ENCODE measurements at regions not wholly inside any gene's neighbourhood (a gene's known extent, or its start where the extent isn't known, plus 50 kb on each side); places are given as distances from the start of the nearest gene placed in this dataset.

DNA sequence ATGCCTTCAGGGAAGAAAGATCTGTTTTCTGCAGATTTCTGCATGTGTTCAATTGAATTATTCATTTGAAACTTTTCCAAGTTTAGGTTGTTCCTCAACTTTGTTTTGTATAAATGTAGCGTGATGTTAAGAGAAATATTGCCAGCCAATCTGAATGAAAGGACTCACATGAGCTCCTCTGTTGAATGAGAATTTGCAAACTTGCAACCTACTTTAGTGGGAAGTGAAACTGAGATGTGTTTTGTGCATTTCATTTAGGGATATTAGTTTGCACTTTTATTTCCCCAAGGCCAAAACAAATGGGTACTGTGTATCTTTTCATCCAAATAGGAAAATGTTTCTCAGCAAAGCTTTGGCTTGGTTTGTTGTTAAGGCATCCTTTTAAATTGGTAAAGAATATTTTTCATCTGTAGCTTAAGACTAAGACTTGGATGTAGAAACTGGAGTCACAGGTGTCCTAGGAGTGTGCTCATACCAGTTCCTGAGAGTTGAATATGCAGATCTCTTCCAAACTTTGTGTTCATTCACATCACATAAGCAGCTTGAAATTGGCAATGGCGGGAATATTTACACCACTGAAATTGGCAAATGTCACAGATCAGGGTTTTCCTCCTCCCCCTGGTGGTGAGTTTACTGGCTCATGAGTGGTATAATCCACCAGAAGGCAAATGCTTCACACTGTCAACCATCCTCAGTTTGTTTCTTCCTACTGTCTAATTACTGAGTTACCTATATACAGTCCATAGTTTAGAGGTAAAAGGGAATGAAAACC, 193.6 kb upstream of the BANK1 start:
- no peaks in the 10 kb centered on the region for H3K4me1 ChIP-seq
- no peak overlapping the region for H3K27ac ChIP-seq
- no peaks in the 10 kb centered on the region for H3K27me3 ChIP-seq
- no peak for TF ChIP-seq EP300 (IDR thresholded peaks at IDR 0.05)
- no peak for TF ChIP-seq CTCF (IDR thresholded peaks at IDR 0.05)
- TF ChIP-seq POLR2AphosphoS5 (IDR thresholded peaks at IDR 0.05) = no peak
- no peak for TF ChIP-seq POLR2A (IDR thresholded peaks at IDR 0.05)
- no peaks in the 10 kb centered on the region for H3K36me3 ChIP-seq
- no peaks in the 10 kb centered on the region for H3K9me3 ChIP-seq
- WGBS, 2 donors (ENCODE audit: low coverage in 1 of 2) = 58 to 75% methylated on average over 2 of the region's 2 CpGs
- H3K4me3 ChIP-seq = no peak overlapping the region
- ATAC-seq = no peak

DNA sequence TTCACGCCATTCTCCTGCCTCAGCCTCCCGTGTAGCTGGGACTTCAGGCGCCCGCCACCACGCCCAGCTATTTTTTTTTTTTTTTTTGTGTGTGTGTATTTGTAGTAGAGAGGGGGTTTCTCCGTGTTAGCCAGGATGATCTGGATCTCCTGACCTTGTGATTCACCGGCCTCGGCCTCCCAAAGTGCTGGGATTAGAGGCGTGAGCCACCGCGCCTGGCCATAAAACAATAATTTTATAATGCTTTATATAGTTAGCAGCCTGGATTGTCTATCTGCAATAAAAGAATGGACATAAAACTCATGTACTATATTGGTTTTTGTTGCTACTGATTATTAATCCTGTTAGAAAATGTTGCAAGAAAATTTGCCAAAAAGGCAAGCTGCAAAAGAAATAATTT, 195.9 kb upstream of the BANK1 start:
- Histone ChIP-seq H3K4me1 (no peaks in the 10 kb centered on the region), H3K4me3 (no peak overlapping the region), H3K27ac (no peak overlapping the region), H3K9me3 (no peaks in the 10 kb centered on the region), H3K27me3 (no peaks in the 10 kb centered on the region), H3K36me3 (no peaks in the 10 kb centered on the region)
- no peak for TF ChIP-seq POLR2AphosphoS5 (IDR thresholded peaks at IDR 0.05)
- no peak for TF ChIP-seq CTCF (IDR thresholded peaks at IDR 0.05)
- TF ChIP-seq EP300 (IDR thresholded peaks at IDR 0.05) = no peak
- no peak for TF ChIP-seq POLR2A (IDR thresholded peaks at IDR 0.05)
- ATAC-seq = no peak
- WGBS, 2 donors (ENCODE audit: low coverage in 1 of 2) = 96% methylated on average over 11 of the region's 11 CpGs; no CpG with 5 or more reads in 1 of the 2 donors

GRCh38 chr4:101593666-101594065, 196.9 kb upstream of the BANK1 start:
- Histone ChIP-seq H3K9me3 (no peaks in the 10 kb centered on the region), H3K27ac (no peak overlapping the region), H3K4me1 (no peaks in the 10 kb centered on the region), H3K27me3 (no peaks in the 10 kb centered on the region), H3K4me3 (no peak overlapping the region), H3K36me3 (no peaks in the 10 kb centered on the region)
- ATAC-seq = no peak
- 74 to 82% methylated on average over 2 of the region's 2 CpGs for WGBS, 2 donors (ENCODE audit: low coverage in 1 of 2)
- TF ChIP-seq POLR2AphosphoS5 (IDR thresholded peaks at IDR 0.05) (no peak), POLR2A (IDR thresholded peaks at IDR 0.05) (no peak), EP300 (IDR thresholded peaks at IDR 0.05) (no peak), CTCF (IDR thresholded peaks at IDR 0.05) (no peak)

DNA sequence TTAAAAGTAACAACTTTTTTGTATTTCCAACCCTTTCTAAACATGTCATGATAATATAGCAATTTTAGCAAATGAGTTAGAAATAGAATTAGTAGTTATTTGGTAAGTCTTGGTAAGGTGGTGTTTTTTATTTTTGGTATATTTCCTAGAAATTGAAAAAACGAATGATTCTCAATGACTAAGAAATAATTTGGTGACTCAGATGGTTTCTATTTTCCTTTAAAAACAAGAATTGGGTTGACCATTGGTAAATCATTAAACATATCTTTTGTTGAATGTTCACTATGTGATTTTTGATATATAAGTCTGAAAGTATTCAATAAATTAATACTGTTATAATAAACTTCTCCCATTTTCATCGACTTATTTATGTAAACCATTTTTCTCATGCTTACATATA, 206.2 kb upstream of the BANK1 start:
- Histone ChIP-seq H3K4me1 (no peaks in the 10 kb centered on the region), H3K27me3 (no peaks in the 10 kb centered on the region), H3K27ac (no peak overlapping the region), H3K9me3 (peaks cover 0 to 15% (median 0%) of the 10 kb centered on the region in 3 donors), H3K4me3 (no peak overlapping the region), H3K36me3 (no peaks in the 10 kb centered on the region)
- 51 to 64% methylated on average over 2 of the region's 2 CpGs for WGBS, 2 donors (ENCODE audit: low coverage in 1 of 2)
- no peak for ATAC-seq
- TF ChIP-seq EP300 (IDR thresholded peaks at IDR 0.05) = no peak
- no peak for TF ChIP-seq POLR2A (IDR thresholded peaks at IDR 0.05)
- no peak for TF ChIP-seq CTCF (IDR thresholded peaks at IDR 0.05)
- no peak for TF ChIP-seq POLR2AphosphoS5 (IDR thresholded peaks at IDR 0.05)

DNA sequence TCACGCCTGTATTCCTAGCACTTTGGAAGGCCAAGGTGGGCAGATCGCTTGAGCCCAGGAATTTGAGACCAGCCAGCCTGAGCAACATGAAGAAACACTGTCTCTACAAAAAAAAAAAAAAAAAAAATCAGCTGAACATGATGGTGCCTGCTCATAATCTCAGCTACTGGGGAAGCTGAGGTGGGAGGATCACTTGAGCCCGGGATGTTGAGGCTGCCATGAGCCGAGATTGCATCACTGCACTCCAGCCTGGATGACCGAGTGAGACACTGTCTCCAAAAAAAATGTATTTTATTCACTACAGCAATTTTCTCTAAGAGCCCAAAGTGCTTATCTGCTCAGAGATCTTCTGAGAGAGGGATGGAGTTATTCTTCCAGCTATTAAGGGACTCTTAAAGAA, 215.8 kb upstream of the PPP3CA start:
- no peaks in the 10 kb centered on the region for H3K4me1 ChIP-seq
- no peaks in the 10 kb centered on the region for H3K36me3 ChIP-seq
- TF ChIP-seq POLR2A (IDR thresholded peaks at IDR 0.05) (no peak), EP300 (IDR thresholded peaks at IDR 0.05) (no peak), CTCF (IDR thresholded peaks at IDR 0.05) (no peak), POLR2AphosphoS5 (IDR thresholded peaks at IDR 0.05) (no peak)
- no peak overlapping the region for H3K27ac ChIP-seq
- no peak overlapping the region for H3K4me3 ChIP-seq
- H3K9me3 ChIP-seq = peaks cover 0 to 23% (median 0%) of the 10 kb centered on the region in 3 donors
- WGBS, 2 donors (ENCODE audit: low coverage in 1 of 2) = 48 to 86% methylated on average over 3 of the region's 5 CpGs
- no peak for ATAC-seq
- H3K27me3 ChIP-seq = no peaks in the 10 kb centered on the region

All from gastroesophageal sphincter (tissue), 4 donors.